Kidney (tissue), 13 donors: ENCODE measurements at regions not wholly inside any gene's neighbourhood (a gene's known extent, or its start where the extent isn't known, plus 50 kb on each side); places are given as distances from the start of the nearest gene placed in this dataset.

ENCODE experiments used
- DNase-seq, 5 donors: peaks; one replicate each; pipeline ENCODE4 v3.0.0-alpha.2; 2013 to 2020
- FAIRE-seq: peaks from 2 replicates; lab custom pipeline; 2012; peaks lifted over from hg19 to GRCh38; lab: Jason Lieb, UNC
- H3K27ac ChIP-seq, 2 donors: one replicate each; pipeline ENCODE4 v1.7.0; 2013; ENCODE audit warnings: low read depth in 2 of 2, low read length in 2 of 2, inconsistent platforms in 1 of 2
- H3K27me3 ChIP-seq: one replicate; pipeline ENCODE4 v1.7.1; 2013; ENCODE audit warnings: low read length, inconsistent platforms; ENCODE audit not compliant: control insufficient read depth, insufficient read depth
- H3K36me3 ChIP-seq, 3 donors: one replicate each; pipeline versions ENCODE4 v1.7.0 to v1.7.1; 2013; ENCODE audit warnings: low read length in 3 of 3, control low read depth in 1 of 3, inconsistent platforms in 1 of 3; ENCODE audit not compliant: insufficient read depth in 3 of 3, control insufficient read depth in 2 of 3
- H3K4me1 ChIP-seq, 3 donors: one replicate each; pipeline versions ENCODE4 v1.7.0 to v1.7.1; 2013; ENCODE audit warnings: low read length in 3 of 3, inconsistent platforms in 1 of 3, low read depth in 1 of 3; ENCODE audit not compliant: control insufficient read depth in 2 of 3, insufficient read depth in 2 of 3
- H3K4me3 ChIP-seq, 3 donors: one replicate each; pipeline versions ENCODE4 v1.7.0 to v1.8.1; 2013; ENCODE audit warnings: low read length in 3 of 3, control low read depth in 1 of 3, inconsistent platforms in 1 of 3
- H3K9ac ChIP-seq, 3 donors: one replicate each; pipeline versions ENCODE4 v1.7.0 to v1.7.1; 2013; ENCODE audit warnings: low read length in 3 of 3, control low read depth in 1 of 3, inconsistent platforms in 1 of 3
- H3K9me3 ChIP-seq, 3 donors: one replicate each; pipeline versions ENCODE4 v1.7.0 to v1.7.1; 2013; ENCODE audit warnings: low read length in 3 of 3, control low read depth in 1 of 3, inconsistent platforms in 1 of 3; ENCODE audit not compliant: control insufficient read depth in 2 of 3, insufficient read depth in 1 of 3
- CTCF ChIP-seq: IDR thresholded peaks from 3 replicates; pipeline ENCODE4 v1.5.1; 2012; ENCODE audit warnings: mild to moderate bottlenecking, moderate library complexity, borderline replicate concordance; ENCODE audit not compliant: insufficient read depth; ENCODE audit errors: extremely low read depth
- intact Hi-C: fragments of 100-400 bp; cut with DNase I; formaldehyde crosslinking; loops from one replicate; pipeline ENCODE4 v1.11.1; 2022
- donor health status: control.
- donor health status: control.
- donor health status: control.
- donor health status: control.
- donor health status: control.
- donor health status: DM: yes; HTN: yes; CAD: no.
- donor health status: Normal renal cell carcinoma (clear cell type).

GRCh38 chr10:60444494-60445064 is 54.9 kb upstream of the ANK3 start:
- peak; percentile 73 for FAIRE-seq
- Histone ChIP-seq H3K27me3 (no peaks in the 10 kb centered on the region), H3K4me3 (no peak overlapping the region), H3K27ac (no peak overlapping the region), H3K9ac (no peak overlapping the region), H3K9me3 (no peaks in the 10 kb centered on the region), H3K4me1 (peaks cover 0 to 21% (median 3%) of the 10 kb centered on the region in 3 donors), H3K36me3 (no peaks in the 10 kb centered on the region)
- peak in 2 of 5 donors; percentile 35 to 55 for DNase-seq
- intact Hi-C loops = loop anchor here (5.0 kb wide), 1 partner anchor 203 kb away; no protein-coding TSS in a partner anchor
- TF ChIP-seq CTCF = peak; percentile 48

- Histone ChIP-seq H3K27ac (no peak overlapping the region), H3K4me3 (no peak overlapping the region), H3K4me1 (peaks cover 0 to 21% (median 3%) of the 10 kb centered on the region in 3 donors), H3K36me3 (no peaks in the 10 kb centered on the region), H3K9ac (no peak overlapping the region), H3K27me3 (no peaks in the 10 kb centered on the region), H3K9me3 (no peaks in the 10 kb centered on the region)
- FAIRE-seq = no peak
- TF ChIP-seq CTCF = no peak
- intact Hi-C loops = no loop called here
- no peak for DNase-seq
Observed at GRCh38 chr10:60443346-60443745, 53.7 kb upstream of the ANK3 start.

GRCh38 chr10:60441515-60441914 is 51.8 kb upstream of the ANK3 start:
- intact Hi-C loops = no loop called here
- peaks cover 0 to 10% (median 0%) of the 10 kb centered on the region in 3 donors for H3K4me1 ChIP-seq
- DNase-seq (no peak), FAIRE-seq (no peak)
- no peaks in the 10 kb centered on the region for H3K9me3 ChIP-seq
- H3K27ac ChIP-seq = no peak overlapping the region
- TF ChIP-seq CTCF = no peak
- H3K27me3 ChIP-seq = no peaks in the 10 kb centered on the region
- H3K36me3 ChIP-seq = no peaks in the 10 kb centered on the region
- H3K4me3 ChIP-seq = no peak overlapping the region
- H3K9ac ChIP-seq = no peak overlapping the region

- no peak for TF ChIP-seq CTCF
- no peak overlapping the region for H3K4me3 ChIP-seq
- no peak overlapping the region for H3K9ac ChIP-seq
- H3K4me1 ChIP-seq = no peaks in the 10 kb centered on the region
- FAIRE-seq (no peak), DNase-seq (no peak)
- intact Hi-C loops = loop anchor here (10.0 kb wide), 2 partner anchors 235 to 335 kb away; no protein-coding TSS in a partner anchor
- H3K9me3 ChIP-seq = no peaks in the 10 kb centered on the region
- H3K27me3 ChIP-seq = no peaks in the 10 kb centered on the region
- no peaks in the 10 kb centered on the region for H3K36me3 ChIP-seq
- no peak overlapping the region for H3K27ac ChIP-seq
Observed at GRCh38 chr10:60439641-60440040, 50.0 kb upstream of the ANK3 start.
